ENCODE measurements at regions not wholly inside any gene's neighbourhood (a gene's known extent, or its start where the extent isn't known, plus 50 kb on each side); places are given as distances from the start of the nearest gene placed in this dataset.

DNA sequence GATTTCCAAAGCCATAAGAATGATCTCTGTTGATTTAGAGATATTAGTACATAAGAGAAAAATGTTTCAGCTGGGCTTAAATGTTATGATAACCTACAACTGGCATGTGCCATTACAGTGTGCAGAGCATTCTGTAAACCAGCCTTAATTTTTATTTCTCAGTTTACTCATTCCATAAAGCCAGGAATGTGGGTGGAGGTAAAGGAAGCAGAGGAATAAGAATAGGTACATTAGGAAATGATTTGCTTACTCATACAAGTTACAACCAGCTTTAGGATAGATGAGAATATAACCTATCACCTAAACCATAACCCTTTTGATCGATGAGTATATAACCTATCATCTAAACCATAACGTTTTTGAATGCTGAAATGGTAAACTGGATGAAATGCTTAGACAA, 1394.7 kb upstream of the ACVR2A start:
- no peak overlapping the region for H3K27ac Mint-ChIP-seq
- DNase-seq = no peak
- no peaks in the 10 kb centered on the region for H3K79me1 ChIP-seq (ENCODE audit: insufficient read depth, low read depth, low read length, poor library complexity, severe bottlenecking)
- no peaks in the 10 kb centered on the region for H4K20me1 ChIP-seq (ENCODE audit: control insufficient read depth, insufficient read depth, insufficient read length)
- H3K56ac ChIP-seq (ENCODE audit: insufficient read length, low read depth, low read length) = no peak overlapping the region
- no peak overlapping the region for H3K4me2 ChIP-seq (ENCODE audit: insufficient read depth, insufficient read length, low read length)
- no peak overlapping the region for H3K18ac ChIP-seq (ENCODE audit: insufficient read length, low read depth, low read length)
- H3K36me3 Mint-ChIP-seq (ENCODE audit: insufficient read depth in 1 of 3, low read depth in 3 of 3) = peaks cover 0 to 4% (median 0%) of the 10 kb centered on the region in 3 experiments; a peak in 3 of 7 replicates
- no peak overlapping the region for H2BK120ac ChIP-seq (ENCODE audit: low read depth, low read length, poor library complexity, severe bottlenecking)
- no peaks in the 10 kb centered on the region for H3K27me3 ChIP-seq (ENCODE audit: insufficient read depth, low read length)
- TF ChIP-seq, protein P1, sequence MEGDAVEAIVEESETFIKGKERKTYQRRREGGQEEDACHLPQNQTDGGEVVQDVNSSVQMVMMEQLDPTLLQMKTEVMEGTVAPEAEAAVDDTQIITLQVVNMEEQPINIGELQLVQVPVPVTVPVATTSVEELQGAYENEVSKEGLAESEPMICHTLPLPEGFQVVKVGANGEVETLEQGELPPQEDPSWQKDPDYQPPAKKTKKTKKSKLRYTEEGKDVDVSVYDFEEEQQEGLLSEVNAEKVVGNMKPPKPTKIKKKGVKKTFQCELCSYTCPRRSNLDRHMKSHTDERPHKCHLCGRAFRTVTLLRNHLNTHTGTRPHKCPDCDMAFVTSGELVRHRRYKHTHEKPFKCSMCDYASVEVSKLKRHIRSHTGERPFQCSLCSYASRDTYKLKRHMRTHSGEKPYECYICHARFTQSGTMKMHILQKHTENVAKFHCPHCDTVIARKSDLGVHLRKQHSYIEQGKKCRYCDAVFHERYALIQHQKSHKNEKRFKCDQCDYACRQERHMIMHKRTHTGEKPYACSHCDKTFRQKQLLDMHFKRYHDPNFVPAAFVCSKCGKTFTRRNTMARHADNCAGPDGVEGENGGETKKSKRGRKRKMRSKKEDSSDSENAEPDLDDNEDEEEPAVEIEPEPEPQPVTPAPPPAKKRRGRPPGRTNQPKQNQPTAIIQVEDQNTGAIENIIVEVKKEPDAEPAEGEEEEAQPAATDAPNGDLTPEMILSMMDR (conservative IDR thresholded peaks at IDR 0.05) = no peak
- H3K9me3 Mint-ChIP-seq = peaks cover 0 to 3% of the 10 kb centered on the region in 2 experiments; a peak in 2 of 5 replicates
- no peaks in the 10 kb centered on the region for H3K27me3 Mint-ChIP-seq (ENCODE audit: low read depth)
- no peak overlapping the region for H4K5ac ChIP-seq (ENCODE audit: insufficient read length, low read depth, low read length)
- no peak overlapping the region for H3K9ac ChIP-seq (ENCODE audit: extremely low read depth, insufficient read length, low read length)
- no peaks in the 10 kb centered on the region; the same call in 1 of the 2 replicates for H3K4me1 ChIP-seq (ENCODE audit: insufficient read depth, low read length)
- H3K14ac ChIP-seq (ENCODE audit: insufficient read depth, low read length) = no peak overlapping the region
- H3K23me2 ChIP-seq (ENCODE audit: insufficient read length, low read depth, low read length, poor library complexity, severe bottlenecking) = no peaks in the 10 kb centered on the region
- no peak overlapping the region for H2BK12ac ChIP-seq (ENCODE audit: insufficient read length, low read depth, low read length)
- H2BK15ac ChIP-seq (ENCODE audit: low read depth, low read length) = no peak overlapping the region
- no peaks in the 10 kb centered on the region for H3K9me3 ChIP-seq (ENCODE audit: control insufficient read depth, low read depth, low read length)
- no peak overlapping the region for H2AFZ ChIP-seq (ENCODE audit: low read length)
- no peak overlapping the region for H2BK20ac ChIP-seq (ENCODE audit: low read depth, low read length, poor library complexity, severe bottlenecking)
- H3T11ph ChIP-seq (ENCODE audit: low read length) = no peak overlapping the region
- no peak overlapping the region for H3K4ac ChIP-seq (ENCODE audit: low read depth, low read length)
- no peak overlapping the region for H3K4me3 Mint-ChIP-seq
- H3K4me1 Mint-ChIP-seq = peaks cover 0 to 5% of the 10 kb centered on the region in 2 experiments; a peak in 2 of 4 replicates
- H4K91ac ChIP-seq (ENCODE audit: insufficient read length, low read depth, low read length) = no peak overlapping the region
- H4K8ac ChIP-seq (replicated peaks; ENCODE audit: insufficient read length, low read depth, low read length) = no peak overlapping the region
- H2AK5ac ChIP-seq (ENCODE audit: insufficient read length, low read length) = no peak overlapping the region
- no CpG with 5 or more reads among the region's 2 CpGs for WGBS (ENCODE audit: extremely low coverage, insufficient read length, low lambda C conversion rate)
- no peaks in the 10 kb centered on the region for H3K79me2 ChIP-seq (ENCODE audit: insufficient read depth, low read length)
- no peak overlapping the region for H3K27ac ChIP-seq (ENCODE audit: insufficient read length, low read depth, low read length)
- no peak overlapping the region for H3K23ac ChIP-seq (ENCODE audit: insufficient read length, low read depth, low read length)
- no peak overlapping the region for H2BK5ac ChIP-seq (ENCODE audit: insufficient read length, low read length)
